Keratinocyte (primary cell): ENCODE measurements at regions not wholly inside any gene's neighbourhood (a gene's known extent, or its start where the extent isn't known, plus 50 kb on each side); places are given as distances from the start of the nearest gene placed in this dataset.

Source experiments
- DNase-seq: peaks from one replicate; pipeline ENCODE4 v3.0.0-alpha.2; 2011; ENCODE audit warnings: low read depth, missing footprints, low spot score
- FAIRE-seq: peaks from 2 replicates; lab custom pipeline; 2011; peaks lifted over from hg19 to GRCh38; lab: Jason Lieb, UNC
- H2AFZ ChIP-seq: 2 replicates; pipeline ENCODE4 v1.6.0; 2012; ENCODE audit warnings: low read length, control low read depth, inconsistent platforms; ENCODE audit not compliant: control insufficient read depth
- H3K27ac ChIP-seq: 2 replicates; pipeline ENCODE4 v1.5.1; 2011; ENCODE audit warnings: low read length; ENCODE audit not compliant: control insufficient read depth, insufficient read depth
- H3K27me3 ChIP-seq: 3 replicates; pipeline ENCODE4 v1.6.0; 2011; ENCODE audit warnings: low read length; ENCODE audit not compliant: control insufficient read depth, insufficient read depth; ENCODE audit errors: extremely low read depth
- H3K36me3 ChIP-seq, 2 experiments: 2 replicates in 1 of 2; 3 replicates in 1 of 2; pipeline ENCODE4 v1.5.1; 2011; ENCODE audit warnings: low read length in 2 of 2, mild to moderate bottlenecking in 1 of 2; ENCODE audit not compliant: control insufficient read depth in 2 of 2, insufficient read depth in 2 of 2; ENCODE audit errors: extremely low read depth in 1 of 2
- H3K4me1 ChIP-seq: 3 replicates; pipeline ENCODE4 v1.5.1; 2011; ENCODE audit warnings: low read length; ENCODE audit not compliant: control insufficient read depth, insufficient read depth; ENCODE audit errors: extremely low read depth
- H3K4me2 ChIP-seq: 3 replicates; pipeline ENCODE4 v1.6.0; 2011; ENCODE audit warnings: low read depth, low read length; ENCODE audit not compliant: control insufficient read depth, insufficient read depth; ENCODE audit errors: extremely low read depth
- H3K4me3 ChIP-seq, 3 experiments: fragments of 200-600 bp in 1 of 3; sonication (generic) in 1 of 3; 2 replicates in 2 of 3; 3 replicates in 1 of 3; pipeline ENCODE4 v1.5.1; 2011 to 2016; ENCODE audit warnings: low read length in 3 of 3, mild to moderate bottlenecking in 3 of 3, control low read depth in 2 of 3, inconsistent platforms in 1 of 3, low read depth in 1 of 3, mixed read lengths in 1 of 3, mixed run types in 1 of 3, moderate library complexity in 1 of 3; ENCODE audit not compliant: control insufficient read depth in 2 of 3, insufficient read depth in 2 of 3; ENCODE audit errors: extremely low read depth in 1 of 3
- H3K79me2 ChIP-seq: 2 replicates; pipeline ENCODE4 v1.6.0; 2012; ENCODE audit warnings: low read length; ENCODE audit not compliant: control insufficient read depth, insufficient read depth
- H3K9ac ChIP-seq: 3 replicates; pipeline ENCODE4 v1.6.0; 2011; ENCODE audit warnings: low read length; ENCODE audit not compliant: control insufficient read depth, insufficient read depth; ENCODE audit errors: extremely low read depth
- H3K9me1 ChIP-seq: 3 replicates; pipeline ENCODE4 v1.6.0; 2011; ENCODE audit warnings: low read length; ENCODE audit not compliant: control insufficient read depth, insufficient read depth; ENCODE audit errors: extremely low read depth
- H3K9me3 ChIP-seq: 2 replicates; pipeline ENCODE4 v1.5.1; 2012; ENCODE audit warnings: low read depth, low read length; ENCODE audit not compliant: control insufficient read depth
- H4K20me1 ChIP-seq: 3 replicates; pipeline ENCODE4 v1.6.0; 2011; ENCODE audit warnings: low read length; ENCODE audit not compliant: control insufficient read depth, insufficient read depth; ENCODE audit errors: extremely low read depth
- CTCF ChIP-seq, 3 experiments: IDR thresholded peaks in 1 of 3; conservative IDR thresholded peaks in 1 of 3; optimal IDR thresholded peaks in 1 of 3; 2 replicates in 2 of 3; 3 replicates in 1 of 3; pipeline versions ENCODE3 to v1.5.1; 2011; ENCODE audit warnings: low read length in 3 of 3, mild to moderate bottlenecking in 3 of 3, moderate library complexity in 2 of 3, control low read depth in 1 of 3, inconsistent platforms in 1 of 3; ENCODE audit not compliant: insufficient read depth in 2 of 3; ENCODE audit errors: extremely low read depth in 1 of 3
- EZH2 ChIP-seq: IDR thresholded peaks from one replicate; pipeline ENCODE4 v1.6.1; 2012; ENCODE audit warnings: inconsistent platforms, mild to moderate bottlenecking, low read length, moderate library complexity
- dilution Hi-C: fragments of 300-500 bp; cut with MboI; formaldehyde crosslinking; loops from one replicate; pipeline ENCODE4 v1.7.0; 2020; ENCODE audit warnings: low sequenced_read_pairs; ENCODE audit not compliant: extremely low pct_ligation_motif_present

GRCh38 chr6:140366991-140367390, 992.5 kb upstream of the CITED2 start:
- H2AFZ ChIP-seq = no peak overlapping the region
- dilution Hi-C loops = no loop called here
- H3K27me3 ChIP-seq = no peaks in the 10 kb centered on the region
- H3K4me3 ChIP-seq = no peak overlapping the region
- peaks cover 2% of the 10 kb centered on the region for H3K9me3 ChIP-seq
- no peaks in the 10 kb centered on the region for H4K20me1 ChIP-seq
- FAIRE-seq (peak; percentile 23), DNase-seq (peak; percentile 15)
- H3K4me2 ChIP-seq = no peak overlapping the region
- no peak overlapping the region for H3K9ac ChIP-seq
- H3K36me3 ChIP-seq = no peaks in the 10 kb centered on the region
- TF ChIP-seq CTCF (optimal IDR thresholded peaks at IDR 0.05 in 1 of 3, IDR thresholded peaks at IDR 0.05 in 1 of 3, conservative IDR thresholded peaks at IDR 0.05 in 1 of 3; ENCODE audit: extremely low read depth in 1 of 3, insufficient read depth in 2 of 3, low read length in 3 of 3) (no peak), EZH2 (no peak)
- H3K27ac ChIP-seq = no peak overlapping the region
- H3K79me2 ChIP-seq = no peaks in the 10 kb centered on the region
- peaks cover 3% of the 10 kb centered on the region for H3K4me1 ChIP-seq
- no peaks in the 10 kb centered on the region for H3K9me1 ChIP-seq

DNA sequence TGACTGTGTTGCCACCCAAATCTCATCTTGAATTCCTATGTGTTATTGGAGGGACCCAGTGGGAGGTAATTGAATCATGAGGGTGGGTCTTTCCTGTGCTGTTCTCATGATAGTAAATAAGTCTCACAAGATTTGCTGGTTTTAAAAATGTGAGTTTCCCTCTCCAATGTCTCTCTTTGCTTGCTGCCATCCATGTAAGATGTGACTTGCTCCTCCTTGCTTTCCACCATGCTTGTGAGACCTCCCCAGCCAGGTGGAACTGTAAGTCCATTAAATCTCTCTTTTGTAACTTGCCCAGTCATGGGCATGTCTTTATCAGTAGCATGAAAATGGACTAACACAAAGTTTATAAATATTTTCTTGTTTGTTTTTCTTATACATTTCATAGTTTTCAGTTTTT, 990.5 kb upstream of the CITED2 start:
- H3K79me2 ChIP-seq = no peaks in the 10 kb centered on the region
- no peaks in the 10 kb centered on the region for H4K20me1 ChIP-seq
- H3K36me3 ChIP-seq = no peaks in the 10 kb centered on the region
- no peaks in the 10 kb centered on the region for H3K9me1 ChIP-seq
- H3K4me2 ChIP-seq = no peak overlapping the region
- dilution Hi-C loops = no loop called here
- no peak overlapping the region for H2AFZ ChIP-seq
- FAIRE-seq (no peak), DNase-seq (no peak)
- H3K9ac ChIP-seq = no peak overlapping the region
- H3K27ac ChIP-seq = no peak overlapping the region
- peaks cover 2% of the 10 kb centered on the region for H3K9me3 ChIP-seq
- peaks cover 3% of the 10 kb centered on the region for H3K4me1 ChIP-seq
- no peak overlapping the region for H3K4me3 ChIP-seq
- TF ChIP-seq EZH2 (no peak), CTCF (optimal IDR thresholded peaks at IDR 0.05 in 1 of 3, IDR thresholded peaks at IDR 0.05 in 1 of 3, conservative IDR thresholded peaks at IDR 0.05 in 1 of 3; ENCODE audit: extremely low read depth in 1 of 3, insufficient read depth in 2 of 3, low read length in 3 of 3) (no peak)
- H3K27me3 ChIP-seq = no peaks in the 10 kb centered on the region
